ENCODE measurements at regions not wholly inside any gene's neighbourhood (a gene's known extent, or its start where the extent isn't known, plus 50 kb on each side); places are given as distances from the start of the nearest gene placed in this dataset.

DNA sequence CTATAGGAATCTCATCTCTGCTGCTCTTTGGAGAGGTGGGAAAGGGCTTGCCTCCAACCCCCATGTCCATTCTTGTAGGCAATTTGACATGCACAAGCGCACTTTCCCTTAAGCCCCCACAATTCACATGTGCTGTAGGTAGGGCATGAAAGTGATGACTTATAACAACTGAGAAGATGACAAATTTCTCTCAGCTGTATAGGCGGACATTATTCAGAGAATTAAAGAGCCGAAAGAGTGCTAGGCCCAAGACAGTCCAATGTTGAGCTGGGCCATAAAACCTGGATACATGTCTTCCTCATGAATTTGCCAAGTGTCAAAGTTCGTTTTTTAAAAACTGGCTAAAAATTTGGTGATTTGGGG is 106.3 kb upstream of the LYPLAL1 start:
- intact Hi-C loops (cut with micrococcal nuclease), result loop anchor here (1.0 to 10.0 kb wide), 7 partner anchors 545 to 768 kb away; no protein-coding TSS in a partner anchor
- RAD21 ChIA-PET (ENCODE audit: low non-redundant PET in 1 of 2, low total read pairs in 2 of 2, uncharacterized antibody in 2 of 2, unreplicated experiment in 2 of 2), result interaction anchor here in 1 of 2 experiments (0.9 kb wide), 2 partner anchors 738 to 768 kb away, joined by 3 read pairs; no protein-coding TSS in a partner anchor
- H3K36me3 ChIP-seq (ENCODE audit: control insufficient read depth in 1 of 2, insufficient read depth in 2 of 2, low read length in 2 of 2), result no peaks in the 10 kb centered on the region
- no peaks in the 10 kb centered on the region for H3K9me3 ChIP-seq (ENCODE audit: control insufficient read depth in 1 of 2, insufficient read depth in 1 of 2, low read depth in 1 of 2, low read length in 2 of 2)
- H3K79me2 ChIP-seq (ENCODE audit: insufficient read depth, low read length), result no peaks in the 10 kb centered on the region
- H4K20me1 ChIP-seq (ENCODE audit: insufficient read depth), result no peaks in the 10 kb centered on the region
- BruUV-seq (replicated peaks), result no TSS peak
- POLR2A ChIA-PET, result interaction anchor here (1.2 kb wide), 1 partner anchor 768 kb away, joined by 3 read pairs; no protein-coding TSS in a partner anchor
- H2AFZ ChIP-seq (ENCODE audit: low read depth, low read length, poor library complexity, severe bottlenecking), result no peak overlapping the region
- CTCF ChIA-PET, result interaction anchor here (0.8 to 2.4 kb wide), 20 partner anchors 10 to 807 kb away, joined by 3 to 25 read pairs (median 4); no protein-coding TSS in a partner anchor
- no peak overlapping the region for H3K9ac ChIP-seq (ENCODE audit: low read length)
- DNase-seq (ENCODE audit: low read depth, low spot score) (no peak), ATAC-seq (peak; percentile 27)
- no peak overlapping the region for H3K27ac ChIP-seq (ENCODE audit: low read depth, low read length)
- peaks cover 0 to 8% of the 10 kb centered on the region in 2 experiments; a peak in 1 of 4 replicates for H3K4me1 ChIP-seq (ENCODE audit: control insufficient read depth in 1 of 2, insufficient read depth in 2 of 2, low read length in 2 of 2)
- no peak overlapping the region for H3K4me2 ChIP-seq (ENCODE audit: low read length)
- H3K27me3 ChIP-seq (ENCODE audit: insufficient read depth, low read length), result no peaks in the 10 kb centered on the region
- H3K4me3 ChIP-seq (replicated peaks in 1 of 2; ENCODE audit: low read depth in 1 of 2, low read length in 2 of 2), result no peak overlapping the region
- no peaks in the 10 kb centered on the region for H3K9me2 ChIP-seq (ENCODE audit: insufficient read depth)
- TF ChIP-seq SRF (IDR thresholded peaks at IDR 0.05; ENCODE audit: low read depth) (no peak), SP1 (IDR thresholded peaks at IDR 0.05; ENCODE audit: low read depth) (no peak), CBX3 (IDR thresholded peaks at IDR 0.05; ENCODE audit: low read depth) (no peak), EGR1 (IDR thresholded peaks at IDR 0.05; ENCODE audit: low read depth) (no peak), CEBPB (IDR thresholded peaks at IDR 0.05; ENCODE audit: low read depth) (no peak), YY1 (IDR thresholded peaks at IDR 0.05; ENCODE audit: extremely low read depth, insufficient replicate concordance, low read depth, low read length) (no peak), SIN3A (IDR thresholded peaks at IDR 0.05; ENCODE audit: low read depth) (no peak), EZH2 (IDR thresholded peaks at IDR 0.05) (no peak), FOSL1 (IDR thresholded peaks at IDR 0.05; ENCODE audit: low read depth) (no peak), ATF3 (IDR thresholded peaks at IDR 0.05) (no peak), JUND (IDR thresholded peaks at IDR 0.05) (no peak), REST (IDR thresholded peaks at IDR 0.05; ENCODE audit: low read depth) (no peak), POLR2A (IDR thresholded peaks at IDR 0.05; ENCODE audit: borderline replicate concordance, extremely low read depth, insufficient read depth, insufficient read length) (no peak), ELF1 (IDR thresholded peaks at IDR 0.05; ENCODE audit: borderline replicate concordance, low read depth) (no peak), ZNF274 (IDR thresholded peaks at IDR 0.05; ENCODE audit: low read depth, low read length) (no peak), RAD21 (IDR thresholded peaks at IDR 0.05; ENCODE audit: low read depth) (no peak)
- TF ChIP-seq, protein P1, sequence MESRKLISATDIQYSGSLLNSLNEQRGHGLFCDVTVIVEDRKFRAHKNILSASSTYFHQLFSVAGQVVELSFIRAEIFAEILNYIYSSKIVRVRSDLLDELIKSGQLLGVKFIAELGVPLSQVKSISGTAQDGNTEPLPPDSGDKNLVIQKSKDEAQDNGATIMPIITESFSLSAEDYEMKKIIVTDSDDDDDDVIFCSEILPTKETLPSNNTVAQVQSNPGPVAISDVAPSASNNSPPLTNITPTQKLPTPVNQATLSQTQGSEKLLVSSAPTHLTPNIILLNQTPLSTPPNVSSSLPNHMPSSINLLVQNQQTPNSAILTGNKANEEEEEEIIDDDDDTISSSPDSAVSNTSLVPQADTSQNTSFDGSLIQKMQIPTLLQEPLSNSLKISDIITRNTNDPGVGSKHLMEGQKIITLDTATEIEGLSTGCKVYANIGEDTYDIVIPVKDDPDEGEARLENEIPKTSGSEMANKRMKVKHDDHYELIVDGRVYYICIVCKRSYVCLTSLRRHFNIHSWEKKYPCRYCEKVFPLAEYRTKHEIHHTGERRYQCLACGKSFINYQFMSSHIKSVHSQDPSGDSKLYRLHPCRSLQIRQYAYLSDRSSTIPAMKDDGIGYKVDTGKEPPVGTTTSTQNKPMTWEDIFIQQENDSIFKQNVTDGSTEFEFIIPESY (IDR thresholded peaks at IDR 0.05; ENCODE audit: extremely low read depth, insufficient replicate concordance, low read length), result no peak
- TF ChIP-seq, protein P2, sequence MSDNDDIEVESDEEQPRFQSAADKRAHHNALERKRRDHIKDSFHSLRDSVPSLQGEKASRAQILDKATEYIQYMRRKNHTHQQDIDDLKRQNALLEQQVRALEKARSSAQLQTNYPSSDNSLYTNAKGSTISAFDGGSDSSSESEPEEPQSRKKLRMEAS (IDR thresholded peaks at IDR 0.05), result no peak
- TF ChIP-seq, protein P3, sequence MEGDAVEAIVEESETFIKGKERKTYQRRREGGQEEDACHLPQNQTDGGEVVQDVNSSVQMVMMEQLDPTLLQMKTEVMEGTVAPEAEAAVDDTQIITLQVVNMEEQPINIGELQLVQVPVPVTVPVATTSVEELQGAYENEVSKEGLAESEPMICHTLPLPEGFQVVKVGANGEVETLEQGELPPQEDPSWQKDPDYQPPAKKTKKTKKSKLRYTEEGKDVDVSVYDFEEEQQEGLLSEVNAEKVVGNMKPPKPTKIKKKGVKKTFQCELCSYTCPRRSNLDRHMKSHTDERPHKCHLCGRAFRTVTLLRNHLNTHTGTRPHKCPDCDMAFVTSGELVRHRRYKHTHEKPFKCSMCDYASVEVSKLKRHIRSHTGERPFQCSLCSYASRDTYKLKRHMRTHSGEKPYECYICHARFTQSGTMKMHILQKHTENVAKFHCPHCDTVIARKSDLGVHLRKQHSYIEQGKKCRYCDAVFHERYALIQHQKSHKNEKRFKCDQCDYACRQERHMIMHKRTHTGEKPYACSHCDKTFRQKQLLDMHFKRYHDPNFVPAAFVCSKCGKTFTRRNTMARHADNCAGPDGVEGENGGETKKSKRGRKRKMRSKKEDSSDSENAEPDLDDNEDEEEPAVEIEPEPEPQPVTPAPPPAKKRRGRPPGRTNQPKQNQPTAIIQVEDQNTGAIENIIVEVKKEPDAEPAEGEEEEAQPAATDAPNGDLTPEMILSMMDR (IDR thresholded peaks at IDR 0.05 in 2 of 3, conservative IDR thresholded peaks at IDR 0.05 in 1 of 3; ENCODE audit: borderline replicate concordance in 1 of 3, insufficient read depth in 1 of 3, low read depth in 2 of 3, low read length in 2 of 3), result no peak; a peak in 1 of 6 replicates
